ENCODE measurements at regions not wholly inside any gene's neighbourhood (a gene's known extent, or its start where the extent isn't known, plus 50 kb on each side); places are given as distances from the start of the nearest gene placed in this dataset.

DNA sequence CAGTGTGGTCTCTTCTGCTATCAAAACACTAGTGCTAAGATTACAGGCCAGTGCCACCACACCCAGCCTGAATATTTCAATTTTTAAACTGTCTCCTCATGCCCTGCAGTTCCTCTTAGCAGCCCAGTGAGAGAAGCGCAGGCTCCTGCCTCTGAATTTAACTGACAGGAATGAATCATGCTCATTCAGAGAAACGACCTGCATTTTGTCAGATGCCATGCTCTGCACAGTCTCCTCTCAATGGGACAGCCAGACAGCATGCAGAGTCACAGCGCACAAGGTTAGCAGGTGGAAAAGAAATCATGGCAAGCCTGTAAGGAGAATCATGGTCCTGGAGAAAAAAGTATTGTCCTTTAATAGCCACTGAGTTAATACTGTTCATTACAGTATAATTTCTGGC lies 691.0 kb upstream of the SEL1L start:
- TF ChIP-seq, protein P1, sequence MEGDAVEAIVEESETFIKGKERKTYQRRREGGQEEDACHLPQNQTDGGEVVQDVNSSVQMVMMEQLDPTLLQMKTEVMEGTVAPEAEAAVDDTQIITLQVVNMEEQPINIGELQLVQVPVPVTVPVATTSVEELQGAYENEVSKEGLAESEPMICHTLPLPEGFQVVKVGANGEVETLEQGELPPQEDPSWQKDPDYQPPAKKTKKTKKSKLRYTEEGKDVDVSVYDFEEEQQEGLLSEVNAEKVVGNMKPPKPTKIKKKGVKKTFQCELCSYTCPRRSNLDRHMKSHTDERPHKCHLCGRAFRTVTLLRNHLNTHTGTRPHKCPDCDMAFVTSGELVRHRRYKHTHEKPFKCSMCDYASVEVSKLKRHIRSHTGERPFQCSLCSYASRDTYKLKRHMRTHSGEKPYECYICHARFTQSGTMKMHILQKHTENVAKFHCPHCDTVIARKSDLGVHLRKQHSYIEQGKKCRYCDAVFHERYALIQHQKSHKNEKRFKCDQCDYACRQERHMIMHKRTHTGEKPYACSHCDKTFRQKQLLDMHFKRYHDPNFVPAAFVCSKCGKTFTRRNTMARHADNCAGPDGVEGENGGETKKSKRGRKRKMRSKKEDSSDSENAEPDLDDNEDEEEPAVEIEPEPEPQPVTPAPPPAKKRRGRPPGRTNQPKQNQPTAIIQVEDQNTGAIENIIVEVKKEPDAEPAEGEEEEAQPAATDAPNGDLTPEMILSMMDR (IDR thresholded peaks at IDR 0.05) = no peak
- TF ChIP-seq POLR2A (IDR thresholded peaks at IDR 0.05) = no peak

Data from vagina (tissue), 2 donors.